Spleen (tissue), 7 donors: ENCODE measurements at regions not wholly inside any gene's neighbourhood (a gene's known extent, or its start where the extent isn't known, plus 50 kb on each side); places are given as distances from the start of the nearest gene placed in this dataset.

Experiments
- POLR2A ChIP-seq, 3 donors: fragments of 450-650 bp; IDR thresholded peaks; one replicate each; pipeline ENCODE4 v1.5.1; 2017; ENCODE audit warnings: antibody characterized with exemption in 3 of 3, mild to moderate bottlenecking in 1 of 3
- TF ChIP-seq, protein P1 (sequence below), 11 experiments: fragments of 200-600 bp in 7 of 11; fragments of 450-650 bp in 4 of 11; sonication (generic) in 4 of 11; IDR thresholded peaks in 8 of 11; conservative IDR thresholded peaks in 3 of 11; 1 replicate in 7 of 11; 2 replicates in 4 of 11; pipeline versions ENCODE4 v1.4.0 to v1.8.0; 2016 to 2021; ENCODE audit warnings: antibody characterized with exemption in 11 of 11, inconsistent platforms in 4 of 11, mild to moderate bottlenecking in 1 of 11
- donor health status: DM: no; HTN: no; CAD: no; lungs with moderate emphysema.
- donor health status: DM: no; HTN: no; CAD: no.
- donor health status: DM: no; HTN: no; CAD: no.

DNA sequence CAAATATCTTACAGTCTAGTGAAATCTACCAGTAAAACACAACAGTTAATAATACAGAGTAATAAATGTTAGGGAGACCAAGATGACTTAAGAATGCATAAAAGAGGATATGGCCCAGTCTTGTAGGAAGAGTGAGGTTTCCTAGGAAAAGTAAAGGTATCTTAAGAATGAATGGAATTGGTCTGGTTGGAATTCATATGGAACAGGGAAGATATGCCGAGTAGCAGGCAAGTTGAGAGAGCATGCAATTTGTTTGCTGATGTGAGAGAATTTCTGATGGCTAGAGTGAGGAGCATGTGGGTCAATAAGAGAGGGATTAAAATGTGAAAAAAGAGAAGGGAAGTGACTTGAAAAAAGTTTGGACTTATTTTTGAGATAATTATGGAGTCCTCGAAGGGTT, 512.9 kb upstream of the ZEB2 start:
- TF ChIP-seq, protein P1, sequence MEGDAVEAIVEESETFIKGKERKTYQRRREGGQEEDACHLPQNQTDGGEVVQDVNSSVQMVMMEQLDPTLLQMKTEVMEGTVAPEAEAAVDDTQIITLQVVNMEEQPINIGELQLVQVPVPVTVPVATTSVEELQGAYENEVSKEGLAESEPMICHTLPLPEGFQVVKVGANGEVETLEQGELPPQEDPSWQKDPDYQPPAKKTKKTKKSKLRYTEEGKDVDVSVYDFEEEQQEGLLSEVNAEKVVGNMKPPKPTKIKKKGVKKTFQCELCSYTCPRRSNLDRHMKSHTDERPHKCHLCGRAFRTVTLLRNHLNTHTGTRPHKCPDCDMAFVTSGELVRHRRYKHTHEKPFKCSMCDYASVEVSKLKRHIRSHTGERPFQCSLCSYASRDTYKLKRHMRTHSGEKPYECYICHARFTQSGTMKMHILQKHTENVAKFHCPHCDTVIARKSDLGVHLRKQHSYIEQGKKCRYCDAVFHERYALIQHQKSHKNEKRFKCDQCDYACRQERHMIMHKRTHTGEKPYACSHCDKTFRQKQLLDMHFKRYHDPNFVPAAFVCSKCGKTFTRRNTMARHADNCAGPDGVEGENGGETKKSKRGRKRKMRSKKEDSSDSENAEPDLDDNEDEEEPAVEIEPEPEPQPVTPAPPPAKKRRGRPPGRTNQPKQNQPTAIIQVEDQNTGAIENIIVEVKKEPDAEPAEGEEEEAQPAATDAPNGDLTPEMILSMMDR (IDR thresholded peaks at IDR 0.05 in 8 of 11, conservative IDR thresholded peaks at IDR 0.05 in 3 of 11): no peak
- no peak for TF ChIP-seq POLR2A (IDR thresholded peaks at IDR 0.05)
